ENCODE measurements at regions not wholly inside any gene's neighbourhood (a gene's known extent, or its start where the extent isn't known, plus 50 kb on each side); places are given as distances from the start of the nearest gene placed in this dataset.

DNA sequence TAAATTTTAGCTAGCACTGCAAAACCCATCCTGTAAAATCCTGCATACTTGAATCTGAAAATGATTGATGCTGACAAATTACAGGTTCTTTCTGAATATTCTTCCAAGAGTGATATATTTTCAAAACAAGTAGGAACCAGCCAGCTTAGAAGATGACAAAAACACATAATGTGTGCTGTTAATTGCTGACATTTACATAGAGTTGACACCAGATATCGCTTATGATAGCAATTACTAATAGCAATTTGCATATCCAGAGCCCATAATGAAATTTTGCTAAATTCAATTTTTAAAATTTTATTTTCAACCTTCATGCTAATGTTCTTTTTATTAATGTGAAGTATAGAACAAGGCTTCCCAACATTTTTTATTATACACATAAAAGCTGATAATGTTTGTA, 284.5 kb downstream of the SEC23A start:
- Mint-ChIP-seq H3K36me3 (ENCODE audit: low read depth) (no peaks in the 10 kb centered on the region), H3K4me1 (ENCODE audit: low read depth) (no peaks in the 10 kb centered on the region), H3K27me3 (ENCODE audit: insufficient read depth) (peaks cover 5% of the 10 kb centered on the region), H3K27ac (no peak overlapping the region), H3K4me3 (no peak overlapping the region), H3K9me3 (no peaks in the 10 kb centered on the region)
- no peak for DNase-seq
- TF ChIP-seq, protein P1, sequence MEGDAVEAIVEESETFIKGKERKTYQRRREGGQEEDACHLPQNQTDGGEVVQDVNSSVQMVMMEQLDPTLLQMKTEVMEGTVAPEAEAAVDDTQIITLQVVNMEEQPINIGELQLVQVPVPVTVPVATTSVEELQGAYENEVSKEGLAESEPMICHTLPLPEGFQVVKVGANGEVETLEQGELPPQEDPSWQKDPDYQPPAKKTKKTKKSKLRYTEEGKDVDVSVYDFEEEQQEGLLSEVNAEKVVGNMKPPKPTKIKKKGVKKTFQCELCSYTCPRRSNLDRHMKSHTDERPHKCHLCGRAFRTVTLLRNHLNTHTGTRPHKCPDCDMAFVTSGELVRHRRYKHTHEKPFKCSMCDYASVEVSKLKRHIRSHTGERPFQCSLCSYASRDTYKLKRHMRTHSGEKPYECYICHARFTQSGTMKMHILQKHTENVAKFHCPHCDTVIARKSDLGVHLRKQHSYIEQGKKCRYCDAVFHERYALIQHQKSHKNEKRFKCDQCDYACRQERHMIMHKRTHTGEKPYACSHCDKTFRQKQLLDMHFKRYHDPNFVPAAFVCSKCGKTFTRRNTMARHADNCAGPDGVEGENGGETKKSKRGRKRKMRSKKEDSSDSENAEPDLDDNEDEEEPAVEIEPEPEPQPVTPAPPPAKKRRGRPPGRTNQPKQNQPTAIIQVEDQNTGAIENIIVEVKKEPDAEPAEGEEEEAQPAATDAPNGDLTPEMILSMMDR (IDR thresholded peaks at IDR 0.05), result no peak

DNA sequence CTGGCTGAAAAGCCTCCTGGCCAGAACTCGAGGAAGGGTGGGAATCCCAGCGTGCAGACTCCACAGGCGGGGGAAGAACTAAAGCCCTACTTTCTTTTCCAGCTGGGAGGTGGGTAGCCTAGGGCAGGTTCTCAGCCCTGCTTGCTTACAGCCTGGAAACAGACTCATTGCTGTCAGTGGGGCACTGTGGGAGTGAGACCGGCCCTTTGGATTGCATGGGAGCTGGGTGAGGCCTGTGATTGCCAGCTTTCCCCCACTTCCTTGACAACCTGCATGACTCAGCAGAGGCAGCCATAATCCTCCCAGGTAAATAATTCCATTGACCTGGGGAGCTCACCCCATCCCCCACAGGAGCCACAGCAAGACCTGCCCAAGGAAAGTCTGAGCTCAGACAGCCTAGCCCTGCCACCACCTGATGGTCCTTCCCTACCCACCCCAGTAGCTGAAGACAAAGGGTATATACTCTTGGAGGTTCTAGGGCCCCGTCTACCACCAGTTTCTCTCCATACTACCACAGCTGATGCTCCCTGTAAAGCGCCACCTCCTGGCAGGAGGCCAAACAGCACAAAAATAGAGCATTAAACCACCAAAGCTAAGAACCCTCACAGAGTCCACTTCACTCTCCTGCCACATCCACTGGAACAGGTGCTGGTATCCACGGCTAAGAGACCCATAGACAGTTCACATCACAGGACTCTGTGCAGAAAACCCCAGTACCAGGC, 294.1 kb downstream of the SEC23A start:
- no peaks in the 10 kb centered on the region for H3K9me3 Mint-ChIP-seq
- H3K4me1 Mint-ChIP-seq (ENCODE audit: low read depth), result no peaks in the 10 kb centered on the region
- H3K36me3 Mint-ChIP-seq (ENCODE audit: low read depth), result no peaks in the 10 kb centered on the region
- no peak overlapping the region for H3K4me3 Mint-ChIP-seq
- TF ChIP-seq, protein P1 (IDR thresholded peaks at IDR 0.05), result peak; percentile 23
- no peak for DNase-seq
- H3K27ac Mint-ChIP-seq, result no peak overlapping the region
- no peaks in the 10 kb centered on the region; the same call in 1 of the 2 replicates for H3K27me3 Mint-ChIP-seq (ENCODE audit: insufficient read depth)

DNA sequence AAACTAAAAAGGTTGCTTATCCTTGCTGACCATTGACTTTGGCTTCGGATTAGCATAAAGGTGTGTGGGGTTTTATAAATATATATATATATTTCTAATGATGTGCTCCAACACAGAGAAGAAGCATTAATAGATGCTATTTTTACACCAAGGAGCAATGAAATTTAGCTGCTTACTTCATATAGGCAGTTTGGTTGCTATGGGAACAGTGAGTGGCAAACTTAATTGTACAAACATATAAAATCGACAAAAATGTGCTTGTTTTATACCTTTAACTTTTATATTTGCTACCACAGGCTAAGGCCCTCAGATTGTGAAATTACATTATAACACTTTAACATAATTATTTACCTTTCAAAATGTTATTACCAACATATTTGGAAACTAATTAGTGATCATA, 303.4 kb downstream of the SEC23A start:
- H3K9me3 Mint-ChIP-seq, result no peaks in the 10 kb centered on the region
- H3K4me3 Mint-ChIP-seq, result no peak overlapping the region
- H3K36me3 Mint-ChIP-seq (ENCODE audit: low read depth), result no peaks in the 10 kb centered on the region
- H3K4me1 Mint-ChIP-seq (ENCODE audit: low read depth), result no peaks in the 10 kb centered on the region
- TF ChIP-seq, protein P1 (IDR thresholded peaks at IDR 0.05), result no peak
- H3K27me3 Mint-ChIP-seq (ENCODE audit: insufficient read depth), result peaks cover 1% of the 10 kb centered on the region; the same call in 1 of the 2 replicates
- no peak for DNase-seq
- no peak overlapping the region for H3K27ac Mint-ChIP-seq

- peaks cover 1% of the 10 kb centered on the region; the same call in 1 of the 2 replicates for H3K27me3 Mint-ChIP-seq (ENCODE audit: insufficient read depth)
These were observed 308.4 kb downstream of the SEC23A start for GRCh38 chr14:38794677-38795076.

GRCh38 chr14:38791862-38792261, 311.2 kb downstream of the SEC23A start:
- H3K4me3 Mint-ChIP-seq, result no peak overlapping the region
- no peak overlapping the region for H3K27ac Mint-ChIP-seq
- H3K36me3 Mint-ChIP-seq (ENCODE audit: low read depth), result no peaks in the 10 kb centered on the region
- no peak for DNase-seq
- TF ChIP-seq, protein P1 (IDR thresholded peaks at IDR 0.05), result no peak
- no peaks in the 10 kb centered on the region for H3K4me1 Mint-ChIP-seq (ENCODE audit: low read depth)
- no peaks in the 10 kb centered on the region for H3K27me3 Mint-ChIP-seq (ENCODE audit: insufficient read depth)
- H3K9me3 Mint-ChIP-seq, result no peaks in the 10 kb centered on the region

More at GRCh38 chr14:38794677-38795076, 308.4 kb downstream of the SEC23A start:
- TF ChIP-seq, protein P1 (IDR thresholded peaks at IDR 0.05), result no peak
- Mint-ChIP-seq H3K9me3 (no peaks in the 10 kb centered on the region), H3K27ac (no peak overlapping the region), H3K4me1 (ENCODE audit: low read depth) (no peaks in the 10 kb centered on the region), H3K36me3 (ENCODE audit: low read depth) (no peaks in the 10 kb centered on the region), H3K4me3 (no peak overlapping the region)
- DNase-seq, result no peak

Data from HFFc6 (cell line).